GM23338 (cell line): ENCODE measurements at regions not wholly inside any gene's neighbourhood (a gene's known extent, or its start where the extent isn't known, plus 50 kb on each side); places are given as distances from the start of the nearest gene placed in this dataset.

Experiments
- ATAC-seq: fragments of 200-7000 bp; cut with Tn5 transposase; 3 replicates; pipeline ENCODE4 v1.9.1; 2020
- DNase-seq: peaks from one replicate; pipeline ENCODE4 v3.0.0-alpha.2; 2015; ENCODE audit warnings: low spot score
- H2AFZ ChIP-seq: fragments of 200-600 bp; sonication (generic); 2 replicates; pipeline ENCODE4 v1.8.0; 2016; ENCODE audit warnings: antibody characterized with exemption, mild to moderate bottlenecking, moderate library complexity
- H3F3A ChIP-seq: fragments of 200-600 bp; sonication (generic); replicated peaks from 2 replicates; pipeline ENCODE4 v1.8.0; 2017; ENCODE audit warnings: antibody characterized with exemption, mixed run types, low read depth
- H3K27ac ChIP-seq: fragments of 200-600 bp; sonication (generic); 2 replicates; pipeline ENCODE4 v1.6.1; 2016; ENCODE audit warnings: low read depth
- H3K27me3 ChIP-seq: fragments of 200-600 bp; sonication (generic); 2 replicates; pipeline ENCODE4 v1.8.0; 2016; ENCODE audit warnings: mild to moderate bottlenecking, mixed run types, moderate library complexity; ENCODE audit not compliant: insufficient read depth
- H3K36me3 ChIP-seq: fragments of 200-600 bp; sonication (generic); 2 replicates; pipeline ENCODE4 v1.8.0; 2016; ENCODE audit warnings: mild to moderate bottlenecking; ENCODE audit not compliant: insufficient read depth
- H3K4me1 ChIP-seq: fragments of 200-600 bp; sonication (generic); 2 replicates; pipeline ENCODE4 v1.8.0; 2016; ENCODE audit warnings: mild to moderate bottlenecking, moderate library complexity; ENCODE audit not compliant: insufficient read depth
- H3K4me2 ChIP-seq: fragments of 200-600 bp; sonication (generic); 2 replicates; pipeline ENCODE4 v1.7.1; 2017; ENCODE audit warnings: mixed run types
- H3K4me3 ChIP-seq: fragments of 200-600 bp; sonication (generic); 2 replicates; pipeline ENCODE4 v1.6.1; 2016; ENCODE audit warnings: mixed run types
- H3K79me2 ChIP-seq: fragments of 200-600 bp; sonication (generic); replicated peaks from 2 replicates; pipeline ENCODE4 v1.8.0; 2017; ENCODE audit warnings: mild to moderate bottlenecking; ENCODE audit not compliant: insufficient read depth
- H3K9me2 ChIP-seq: fragments of 200-600 bp; sonication (generic); 2 replicates; pipeline ENCODE4 v1.8.0; 2017; ENCODE audit not compliant: insufficient read depth
- H4K20me1 ChIP-seq: fragments of 200-600 bp; sonication (generic); replicated peaks from 2 replicates; pipeline ENCODE4 v1.8.0; 2017; ENCODE audit warnings: mild to moderate bottlenecking; ENCODE audit not compliant: insufficient read depth
- H3K27ac Mint-ChIP-seq: 2 replicates; pipeline ENCODE4 v1.8.0; 2020; ENCODE audit warnings: inconsistent platforms, mild to moderate bottlenecking, moderate library complexity, mixed read lengths
- H3K27me3 Mint-ChIP-seq: 3 replicates; pipeline ENCODE4 v1.8.0; 2022; ENCODE audit warnings: low read depth, mild to moderate bottlenecking, moderate library complexity, mixed read lengths, inconsistent platforms; ENCODE audit not compliant: insufficient read depth, poor library complexity
- H3K36me3 Mint-ChIP-seq: 3 replicates; pipeline ENCODE4 v1.8.0; 2021; ENCODE audit warnings: low read depth, mild to moderate bottlenecking, inconsistent platforms, moderate library complexity, mixed read lengths
- H3K4me1 Mint-ChIP-seq: 3 replicates; pipeline ENCODE4 v1.8.0; 2020; ENCODE audit warnings: mild to moderate bottlenecking, inconsistent platforms, mixed read lengths
- H3K4me3 Mint-ChIP-seq: 3 replicates; pipeline ENCODE4 v1.8.0; 2021; ENCODE audit warnings: moderate library complexity, mild to moderate bottlenecking, inconsistent platforms, mixed read lengths
- H3K9me3 Mint-ChIP-seq: 3 replicates; pipeline ENCODE4 v1.8.0; 2020; ENCODE audit warnings: moderate library complexity, mild to moderate bottlenecking, inconsistent platforms, mixed read lengths
- EZH2phosphoT487 ChIP-seq: fragments of 200-600 bp; sonication (generic); IDR thresholded peaks from one replicate; pipeline ENCODE4 v1.8.1; 2018; ENCODE audit warnings: antibody characterized with exemption; ENCODE audit not compliant: unreplicated experiment
- JUNB ChIP-seq: IDR thresholded peaks from one replicate; pipeline ENCODE4 v1.6.1; 2016; ENCODE audit warnings: antibody characterized with exemption; ENCODE audit not compliant: unreplicated experiment
- POLR2AphosphoS5 ChIP-seq: IDR thresholded peaks from 2 replicates; pipeline ENCODE4 v1.6.1; 2016; ENCODE audit warnings: antibody characterized with exemption, low read depth
- REST ChIP-seq: IDR thresholded peaks from one replicate; pipeline ENCODE4 v1.6.1; 2018; ENCODE audit warnings: antibody characterized with exemption; ENCODE audit not compliant: unreplicated experiment
- STAT1 ChIP-seq: IDR thresholded peaks from one replicate; pipeline ENCODE4 v1.6.1; 2016; ENCODE audit warnings: antibody characterized with exemption; ENCODE audit not compliant: unreplicated experiment
- ZNF114 ChIP-seq: fragments of 250-450 bp; sonication (Bioruptor Pico); IDR thresholded peaks from 2 replicates; pipeline ENCODE4 v1.5.0; 2020; ENCODE audit warnings: mild to moderate bottlenecking, moderate library complexity
- ZNF331 ChIP-seq: fragments of 250-450 bp; sonication (Bioruptor Pico); IDR thresholded peaks from 2 replicates; pipeline ENCODE4 v1.5.0; 2020; ENCODE audit warnings: low read depth, mild to moderate bottlenecking, moderate library complexity
- TF ChIP-seq, protein P1 (sequence below), 2 experiments: fragments of 200-600 bp in 1 of 2; sonication (generic) in 1 of 2; conservative IDR thresholded peaks; 2 replicates each; pipeline versions ENCODE4 v1.5.1 to v1.6.1; 2016 to 2017; ENCODE audit warnings: antibody characterized with exemption in 2 of 2, low read depth in 2 of 2, mild to moderate bottlenecking in 2 of 2, moderate library complexity in 1 of 2

DNA sequence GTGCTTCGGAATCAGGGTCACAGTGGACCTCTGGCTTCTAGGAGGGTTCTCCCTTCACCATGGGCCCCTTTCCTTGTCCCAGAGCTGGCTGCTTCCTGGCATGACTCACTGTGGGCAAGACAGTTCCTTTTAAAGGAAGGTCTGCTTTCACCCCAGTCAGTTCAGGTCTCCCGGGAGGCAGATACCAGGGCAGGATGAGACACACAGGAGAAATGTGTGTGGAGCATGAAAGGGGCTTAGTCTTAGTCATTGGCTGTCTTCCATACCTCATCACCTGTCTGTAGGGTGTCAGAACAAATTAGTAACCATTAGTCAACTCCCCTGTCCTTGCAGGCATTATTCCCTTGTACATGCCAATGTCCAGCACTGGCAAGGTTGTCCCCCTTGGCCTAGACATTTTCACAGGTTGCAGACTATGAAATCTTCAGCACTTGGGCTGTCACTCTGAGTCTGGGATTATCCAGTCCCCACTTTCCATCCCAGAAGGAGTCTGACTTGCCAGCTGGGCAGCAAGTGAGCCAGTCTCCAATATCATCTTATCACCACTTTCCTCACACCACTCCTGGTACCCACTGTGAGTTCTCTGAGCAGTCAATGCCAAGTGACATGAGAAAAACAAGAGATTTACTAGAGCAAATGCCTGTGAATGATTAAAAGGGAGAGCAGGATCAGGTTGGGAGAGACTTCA, 76.8 kb upstream of the MEDAG start:
- H3K27me3 ChIP-seq = peaks cover 39% of the 10 kb centered on the region; the same call in 1 of the 2 replicates
- Mint-ChIP-seq H3K4me3 (no peak overlapping the region), H3K36me3 (no peaks in the 10 kb centered on the region), H3K9me3 (peaks cover 4% of the 10 kb centered on the region; the same call in 1 of the 3 replicates), H3K27ac (no peak overlapping the region), H3K27me3 (peaks cover 47% of the 10 kb centered on the region), H3K4me1 (peaks cover 22% of the 10 kb centered on the region)
- no peak overlapping the region for H3K4me3 ChIP-seq
- H3K36me3 ChIP-seq = no peaks in the 10 kb centered on the region
- no peak for ATAC-seq
- no peak overlapping the region for H3K4me2 ChIP-seq
- H3K9me2 ChIP-seq = 0 out of 2 replicates have a peak, but pooled peaks cover 3% of the 10 kb centered on the region
- no peak overlapping the region for H3K27ac ChIP-seq
- no peaks in the 10 kb centered on the region for H3K79me2 ChIP-seq
- TF ChIP-seq REST = no peak
- DNase-seq = no peak
- H4K20me1 ChIP-seq = no peaks in the 10 kb centered on the region
- peaks cover 14% of the 10 kb centered on the region; the same call in 1 of the 2 replicates for H3K4me1 ChIP-seq
- no peaks in the 10 kb centered on the region for H3F3A ChIP-seq
- H2AFZ ChIP-seq = no peak overlapping the region

DNA sequence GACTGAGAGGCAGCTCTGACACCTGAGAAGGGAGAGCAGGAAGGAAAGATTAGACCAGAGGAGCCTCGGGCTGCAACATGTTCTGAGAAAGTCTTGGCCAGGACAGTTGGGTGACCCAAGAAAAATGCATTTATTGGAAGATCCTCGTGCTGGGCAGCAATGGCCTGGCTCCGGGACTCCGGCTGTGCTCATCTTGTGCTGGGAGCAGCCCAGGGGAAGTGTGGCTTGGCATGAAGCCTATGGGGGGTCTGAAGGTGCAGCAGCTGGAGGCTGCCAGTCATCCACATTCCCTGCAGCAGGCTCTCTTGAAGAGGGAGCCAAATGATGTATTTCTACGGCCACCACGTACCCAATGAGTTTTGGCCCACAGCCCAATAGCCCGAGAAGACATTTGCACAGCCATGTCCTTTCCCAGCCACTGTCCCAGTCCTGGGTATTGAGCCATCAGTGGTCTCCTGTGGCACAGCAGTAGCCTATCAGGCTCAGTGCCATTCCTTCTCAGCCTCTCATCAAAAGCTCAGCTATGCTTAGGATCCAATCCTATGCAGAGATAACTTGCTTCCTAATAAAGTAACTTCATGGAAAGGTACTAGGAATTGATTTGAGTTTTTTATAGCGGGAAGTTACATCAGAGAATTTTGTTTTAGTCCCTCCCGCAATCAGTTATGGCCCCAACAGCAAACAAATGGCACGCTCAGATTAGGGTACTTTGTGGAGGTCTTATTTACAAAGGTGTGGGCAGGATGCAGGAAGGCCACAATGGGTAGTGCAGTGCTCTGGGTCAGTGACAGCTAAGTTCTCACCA, 76.0 kb upstream of the MEDAG start:
- Mint-ChIP-seq H3K27ac (no peak overlapping the region), H3K4me1 (peaks cover 22% of the 10 kb centered on the region), H3K4me3 (no peak overlapping the region), H3K9me3 (peaks cover 4% of the 10 kb centered on the region; the same call in 1 of the 3 replicates), H3K27me3 (peaks cover 43% of the 10 kb centered on the region), H3K36me3 (no peaks in the 10 kb centered on the region)
- Histone ChIP-seq H3K4me1 (peaks cover 14% of the 10 kb centered on the region; the same call in 1 of the 2 replicates), H3K79me2 (no peaks in the 10 kb centered on the region), H3F3A (no peaks in the 10 kb centered on the region), H2AFZ (no peak overlapping the region), H3K36me3 (no peaks in the 10 kb centered on the region), H3K4me2 (no peak overlapping the region), H3K27ac (no peak overlapping the region), H4K20me1 (no peaks in the 10 kb centered on the region), H3K9me2 (0 out of 2 replicates have a peak, but pooled peaks cover 3% of the 10 kb centered on the region), H3K4me3 (no peak overlapping the region), H3K27me3 (peaks cover 37% of the 10 kb centered on the region; the same call in 1 of the 2 replicates)
- DNase-seq (no peak), ATAC-seq (no peak)
- no peak for TF ChIP-seq EZH2phosphoT487
- no peak for TF ChIP-seq ZNF114 (CRISPR knock-in tag)
- TF ChIP-seq, protein P1, sequence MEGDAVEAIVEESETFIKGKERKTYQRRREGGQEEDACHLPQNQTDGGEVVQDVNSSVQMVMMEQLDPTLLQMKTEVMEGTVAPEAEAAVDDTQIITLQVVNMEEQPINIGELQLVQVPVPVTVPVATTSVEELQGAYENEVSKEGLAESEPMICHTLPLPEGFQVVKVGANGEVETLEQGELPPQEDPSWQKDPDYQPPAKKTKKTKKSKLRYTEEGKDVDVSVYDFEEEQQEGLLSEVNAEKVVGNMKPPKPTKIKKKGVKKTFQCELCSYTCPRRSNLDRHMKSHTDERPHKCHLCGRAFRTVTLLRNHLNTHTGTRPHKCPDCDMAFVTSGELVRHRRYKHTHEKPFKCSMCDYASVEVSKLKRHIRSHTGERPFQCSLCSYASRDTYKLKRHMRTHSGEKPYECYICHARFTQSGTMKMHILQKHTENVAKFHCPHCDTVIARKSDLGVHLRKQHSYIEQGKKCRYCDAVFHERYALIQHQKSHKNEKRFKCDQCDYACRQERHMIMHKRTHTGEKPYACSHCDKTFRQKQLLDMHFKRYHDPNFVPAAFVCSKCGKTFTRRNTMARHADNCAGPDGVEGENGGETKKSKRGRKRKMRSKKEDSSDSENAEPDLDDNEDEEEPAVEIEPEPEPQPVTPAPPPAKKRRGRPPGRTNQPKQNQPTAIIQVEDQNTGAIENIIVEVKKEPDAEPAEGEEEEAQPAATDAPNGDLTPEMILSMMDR (conservative IDR thresholded peaks at IDR 0.05; ENCODE audit: low read depth in 2 of 2) = no peak
- TF ChIP-seq POLR2AphosphoS5 = no peak
- no peak for TF ChIP-seq ZNF331 (CRISPR knock-in tag)
- no peak for TF ChIP-seq JUNB
- TF ChIP-seq STAT1 = no peak
- TF ChIP-seq REST = no peak
